GM12892 (cell line): ENCODE measurements at regions not wholly inside any gene's neighbourhood (a gene's known extent, or its start where the extent isn't known, plus 50 kb on each side); places are given as distances from the start of the nearest gene placed in this dataset.

ENCODE experiments used
- POLR2A ChIP-seq: IDR thresholded peaks from 2 replicates; pipeline ENCODE4 v1.6.1; 2011; ENCODE audit warnings: low read depth, low read length, control low read depth
- POLR2AphosphoS5 ChIP-seq: IDR thresholded peaks from 2 replicates; pipeline ENCODE4 v1.6.1; 2011; ENCODE audit warnings: low read depth, low read length, control low read depth
- TAF1 ChIP-seq: IDR thresholded peaks from 2 replicates; pipeline ENCODE4 v1.6.1; 2011; ENCODE audit warnings: low read depth, mild to moderate bottlenecking, control low read depth, low read length, borderline replicate concordance

- TF ChIP-seq POLR2AphosphoS5 = no peak
- no peak for TF ChIP-seq POLR2A
- no peak for TF ChIP-seq TAF1
These were observed 268.0 kb downstream of the GPD2 start for GRCh38 chr2:156704132-156704531.
